NB4 (cell line): ENCODE measurements at regions not wholly inside any gene's neighbourhood (a gene's known extent, or its start where the extent isn't known, plus 50 kb on each side); places are given as distances from the start of the nearest gene placed in this dataset.

Source experiments
- POLR2A ChIP-seq: IDR thresholded peaks from 2 replicates; pipeline ENCODE4 v1.6.1; 2011; ENCODE audit warnings: mild to moderate bottlenecking; ENCODE audit not compliant: insufficient read length; ENCODE audit errors: extremely low read depth
- TF ChIP-seq, protein P1 (sequence below): IDR thresholded peaks from one replicate; pipeline ENCODE4 v1.5.1; 2012; ENCODE audit warnings: low read depth, low read length

DNA sequence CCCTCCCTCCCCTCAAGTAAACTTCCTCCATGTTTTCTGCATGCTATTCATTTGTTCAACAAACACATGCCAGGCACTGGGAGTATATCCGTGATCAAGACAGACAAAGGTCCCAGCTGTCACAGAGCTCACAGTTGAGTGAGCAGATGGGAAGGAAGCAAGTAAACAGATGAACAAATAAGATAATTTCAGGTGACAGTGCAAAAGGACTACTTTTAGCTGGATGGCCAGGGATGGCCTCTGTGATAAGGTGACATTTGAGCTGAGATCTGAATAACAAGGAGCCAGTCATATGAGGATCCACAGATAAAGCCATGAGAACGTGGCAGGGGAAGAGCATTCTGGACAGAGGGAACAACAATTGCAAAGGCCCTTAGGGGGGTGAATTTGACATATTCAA is 121.7 kb upstream of the RAD23B start:
- TF ChIP-seq, protein P1, sequence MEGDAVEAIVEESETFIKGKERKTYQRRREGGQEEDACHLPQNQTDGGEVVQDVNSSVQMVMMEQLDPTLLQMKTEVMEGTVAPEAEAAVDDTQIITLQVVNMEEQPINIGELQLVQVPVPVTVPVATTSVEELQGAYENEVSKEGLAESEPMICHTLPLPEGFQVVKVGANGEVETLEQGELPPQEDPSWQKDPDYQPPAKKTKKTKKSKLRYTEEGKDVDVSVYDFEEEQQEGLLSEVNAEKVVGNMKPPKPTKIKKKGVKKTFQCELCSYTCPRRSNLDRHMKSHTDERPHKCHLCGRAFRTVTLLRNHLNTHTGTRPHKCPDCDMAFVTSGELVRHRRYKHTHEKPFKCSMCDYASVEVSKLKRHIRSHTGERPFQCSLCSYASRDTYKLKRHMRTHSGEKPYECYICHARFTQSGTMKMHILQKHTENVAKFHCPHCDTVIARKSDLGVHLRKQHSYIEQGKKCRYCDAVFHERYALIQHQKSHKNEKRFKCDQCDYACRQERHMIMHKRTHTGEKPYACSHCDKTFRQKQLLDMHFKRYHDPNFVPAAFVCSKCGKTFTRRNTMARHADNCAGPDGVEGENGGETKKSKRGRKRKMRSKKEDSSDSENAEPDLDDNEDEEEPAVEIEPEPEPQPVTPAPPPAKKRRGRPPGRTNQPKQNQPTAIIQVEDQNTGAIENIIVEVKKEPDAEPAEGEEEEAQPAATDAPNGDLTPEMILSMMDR, result no peak
- no peak for TF ChIP-seq POLR2A
